ENCODE measurements at regions not wholly inside any gene's neighbourhood (a gene's known extent, or its start where the extent isn't known, plus 50 kb on each side); places are given as distances from the start of the nearest gene placed in this dataset.

- TF ChIP-seq POLR2A (IDR thresholded peaks at IDR 0.05) (no peak), CTCF (IDR thresholded peaks at IDR 0.05) (no peak)
Observed at GRCh38 chr3:70726961-70727360, 414.5 kb upstream of the MDFIC2 start.

Data from uterus (tissue), 2 donors.